ENCODE measurements at regions not wholly inside any gene's neighbourhood (a gene's known extent, or its start where the extent isn't known, plus 50 kb on each side); places are given as distances from the start of the nearest gene placed in this dataset.
"Not testable (repeated sequence)": the region's sequence is repeated elsewhere in the genome, so short reads cannot be mapped to it uniquely, and the experiment has no call there.

GRCh38 chrY:9226409-9226808 is 110.9 kb upstream of the TSPY4 start:
- DNase-seq (ENCODE audit: low read depth) = no peak
- no peak overlapping the region for H3K4me3 ChIP-seq (ENCODE audit: low read depth, low read length)
- TF ChIP-seq CTCF (IDR thresholded peaks at IDR 0.05; ENCODE audit: control insufficient read depth, extremely low read depth, insufficient read depth) = no peak

- no peak for TF ChIP-seq CTCF (IDR thresholded peaks at IDR 0.05; ENCODE audit: control insufficient read depth, extremely low read depth, insufficient read depth)
- H3K4me3 ChIP-seq (ENCODE audit: low read depth, low read length) = no peak overlapping the region
- DNase-seq (ENCODE audit: low read depth) = no peak
Observed at GRCh38 chrY:9257255-9257654, 80.0 kb upstream of the TSPY4 start.

- TF ChIP-seq CTCF (IDR thresholded peaks at IDR 0.05; ENCODE audit: control insufficient read depth, extremely low read depth, insufficient read depth) = no peak
- no peak overlapping the region for H3K4me3 ChIP-seq (ENCODE audit: low read depth, low read length)
- no peak for DNase-seq (ENCODE audit: low read depth)
Observed at GRCh38 chrY:9257725-9258124, 79.5 kb upstream of the TSPY4 start.

- no peak for TF ChIP-seq CTCF (IDR thresholded peaks at IDR 0.05; ENCODE audit: control insufficient read depth, extremely low read depth, insufficient read depth)
- no peak overlapping the region for H3K4me3 ChIP-seq (ENCODE audit: low read depth, low read length)
- DNase-seq (ENCODE audit: low read depth) = no peak
Observed at GRCh38 chrY:9259368-9259767, 77.9 kb upstream of the TSPY4 start.

GRCh38 chrY:9260426-9260825 is 76.8 kb upstream of the TSPY4 start:
- no peak for TF ChIP-seq CTCF (IDR thresholded peaks at IDR 0.05; ENCODE audit: control insufficient read depth, extremely low read depth, insufficient read depth)
- H3K4me3 ChIP-seq (ENCODE audit: low read depth, low read length) = no peak overlapping the region
- no peak for DNase-seq (ENCODE audit: low read depth)

- no peak for DNase-seq (ENCODE audit: low read depth)
- TF ChIP-seq CTCF (IDR thresholded peaks at IDR 0.05; ENCODE audit: control insufficient read depth, extremely low read depth, insufficient read depth) = no peak
- H3K4me3 ChIP-seq (ENCODE audit: low read depth, low read length) = no peak overlapping the region
Observed at GRCh38 chrY:9265551-9265950, 71.7 kb upstream of the TSPY4 start.

- not testable (repeated sequence) for H3K4me3 ChIP-seq (ENCODE audit: low read depth, low read length); DNase-seq (ENCODE audit: low read depth)
Observed at GRCh38 chrY:9270351-9270750, 66.9 kb upstream of the TSPY4 start.

- not testable (repeated sequence) for DNase-seq (ENCODE audit: low read depth); H3K4me3 ChIP-seq (ENCODE audit: low read depth, low read length)
Observed at GRCh38 chrY:9272847-9273246, 64.4 kb upstream of the TSPY4 start.

GRCh38 chrY:9278842-9279241 is 58.4 kb upstream of the TSPY4 start:
- not testable (repeated sequence) for H3K4me3 ChIP-seq (ENCODE audit: low read depth, low read length); DNase-seq (ENCODE audit: low read depth)
